GM18519 (cell line): ENCODE measurements at regions not wholly inside any gene's neighbourhood (a gene's known extent, or its start where the extent isn't known, plus 50 kb on each side); places are given as distances from the start of the nearest gene placed in this dataset.
"Not testable (repeated sequence)": the region's sequence is repeated elsewhere in the genome, so short reads cannot be mapped to it uniquely, and the experiment has no call there.

Source experiments
- ATAC-seq: cut with Tn5 transposase; IDR thresholded peaks from one replicate; pipeline ENCODE4 v1.9.1; 2021; ENCODE audit warnings: mild to moderate bottlenecking, moderate library complexity; ENCODE audit not compliant: unreplicated experiment, low FRiP score

- no peak for ATAC-seq
These were observed 231.3 kb downstream of the KCNE4 start for GRCh38 chr2:223283329-223283728.

- no peak for ATAC-seq
These were observed 231.8 kb downstream of the KCNE4 start for GRCh38 chr2:223283771-223284170.

- ATAC-seq = no peak
These were observed 233.6 kb downstream of the KCNE4 start for GRCh38 chr2:223285370-223286265.

- no peak for ATAC-seq
These were observed 242.8 kb downstream of the KCNE4 start for GRCh38 chr2:223294756-223295155.

GRCh38 chr2:223297788-223298187 lies 245.8 kb downstream of the KCNE4 start:
- ATAC-seq = no peak

- not testable (repeated sequence) for ATAC-seq
These were observed 246.3 kb downstream of the KCNE4 start for GRCh38 chr2:223298329-223298728.

- no peak for ATAC-seq
These were observed 248.3 kb downstream of the KCNE4 start for GRCh38 chr2:223300326-223300725.

- ATAC-seq = peak; percentile 65
These were observed 254.4 kb downstream of the KCNE4 start for GRCh38 chr2:223306371-223306770.

- ATAC-seq = no peak
These were observed 260.1 kb downstream of the KCNE4 start for GRCh38 chr2:223311889-223312680.

- no peak for ATAC-seq
These were observed 261.1 kb downstream of the KCNE4 start for GRCh38 chr2:223313101-223313500.

- ATAC-seq = no peak
These were observed 262.8 kb downstream of the KCNE4 start for GRCh38 chr2:223314811-223315210.

- ATAC-seq = no peak
These were observed 263.8 kb downstream of the KCNE4 start for GRCh38 chr2:223315813-223316212.

GRCh38 chr2:223316342-223316741 lies 264.4 kb downstream of the KCNE4 start:
- no peak for ATAC-seq

- no peak for ATAC-seq
These were observed 267.6 kb downstream of the KCNE4 start for GRCh38 chr2:223319601-223320000.

GRCh38 chr2:223324402-223324801 lies 272.4 kb downstream of the KCNE4 start:
- ATAC-seq = no peak

GRCh38 chr2:223328578-223328977 lies 273.6 kb downstream of the SCG2 start:
- ATAC-seq = no peak

GRCh38 chr2:223330747-223331146 lies 271.4 kb downstream of the SCG2 start:
- ATAC-seq = not testable (repeated sequence)

- ATAC-seq = no peak
These were observed 264.1 kb downstream of the SCG2 start for GRCh38 chr2:223338016-223338415.

- ATAC-seq = no peak
These were observed 245.1 kb downstream of the SCG2 start for GRCh38 chr2:223357076-223357475.

- no peak for ATAC-seq
These were observed 239.1 kb downstream of the SCG2 start for GRCh38 chr2:223363085-223363484.

- ATAC-seq = no peak
These were observed 236.9 kb downstream of the SCG2 start for GRCh38 chr2:223365158-223365679.
